GM12878 (cell line): ENCODE measurements at regions not wholly inside any gene's neighbourhood (a gene's known extent, or its start where the extent isn't known, plus 50 kb on each side); places are given as distances from the start of the nearest gene placed in this dataset.

Source experiments
- ATAC-seq: fragments of 200-7000 bp; cut with Tn5 transposase; 3 replicates; pipeline ENCODE4 v1.9.1; 2020; ENCODE audit warnings: mild to moderate bottlenecking, moderate library complexity
- BruUV-seq: library from RNA; stranded (reverse); fragments of 400-500 nt; replicated peaks from 2 replicates; lab custom pipeline; 2021; lab: Mats Ljungman, UMichigan
- CTCF ChIA-PET: fragments of 300-600 bp; sonication (Branson Sonifier 250); formaldehyde crosslinking; extraction: SDS; loops from one replicate; lab custom pipeline; 2021; ENCODE audit warnings: inconsistent platforms; lab: Yijun Ruan, JAX
- POLR2A ChIA-PET: fragments of 350-600 bp; formaldehyde crosslinking; extraction: SDS; loops from one replicate; lab custom pipeline; 2021; ENCODE audit warnings: inconsistent platforms; lab: Charles Lee
- RAD21 ChIA-PET: fragments of 300-600 bp; sonication (Branson Sonifier 250); formaldehyde crosslinking; loops from one replicate; lab custom pipeline; 2023; ENCODE audit warnings: antibody characterized with exemption; ENCODE audit not compliant: unreplicated experiment; lab: Charles Lee
- SMC1A ChIA-PET: fragments of 300-600 bp; sonication (Branson Sonifier 250); formaldehyde crosslinking; loops from one replicate; lab custom pipeline; 2023; ENCODE audit not compliant: unreplicated experiment, uncharacterized antibody; lab: Charles Lee
- DNase-seq: peaks from one replicate; pipeline ENCODE4 v3.0.0-alpha.2; 2011; ENCODE audit warnings: low read depth, low spot score
- FAIRE-seq: peaks from 3 replicates; lab custom pipeline; 2011; peaks lifted over from hg19 to GRCh38; lab: Jason Lieb, UNC
- H2AFZ ChIP-seq: 2 replicates; pipeline ENCODE4 v1.6.0; 2011; ENCODE audit warnings: low read depth, low read length, control low read depth; ENCODE audit not compliant: control insufficient read depth
- H3K27ac ChIP-seq: 2 replicates; pipeline ENCODE4 v1.5.1; 2011; ENCODE audit warnings: control low read depth; ENCODE audit not compliant: control insufficient read depth, insufficient read depth
- H3K27me3 ChIP-seq, 2 experiments: replicated peaks in 1 of 2; 2 replicates each; pipeline versions ENCODE4 v1.6.0 to v1.6.1; 2011; ENCODE audit warnings: low read length in 1 of 2; ENCODE audit not compliant: control insufficient read depth in 2 of 2, insufficient read depth in 2 of 2
- H3K36me3 ChIP-seq, 2 experiments: 2 replicates each; pipeline ENCODE4 v1.5.1; 2011; ENCODE audit warnings: low read length in 1 of 2; ENCODE audit not compliant: control insufficient read depth in 2 of 2, insufficient read depth in 2 of 2
- H3K4me1 ChIP-seq: 2 replicates; pipeline ENCODE4 v1.6.1; 2011; ENCODE audit warnings: mild to moderate bottlenecking, low read length, moderate library complexity, mixed read lengths; ENCODE audit not compliant: control insufficient read depth, insufficient read depth
- H3K4me2 ChIP-seq: 2 replicates; pipeline ENCODE4 v1.6.0; 2011; ENCODE audit warnings: control low read depth; ENCODE audit not compliant: control insufficient read depth, insufficient read depth
- H3K4me3 ChIP-seq: fragments of 200-600 bp; sonication (generic); 2 replicates; pipeline ENCODE4 v1.5.1; 2016
- H3K79me2 ChIP-seq: 2 replicates; pipeline ENCODE4 v1.6.0; 2011; ENCODE audit warnings: low read length; ENCODE audit not compliant: control insufficient read depth, insufficient read depth
- H3K9ac ChIP-seq: 2 replicates; pipeline ENCODE4 v1.8.0; 2011; ENCODE audit warnings: low read length, control low read depth, mixed read lengths; ENCODE audit not compliant: control insufficient read depth, insufficient read depth
- H3K9me3 ChIP-seq: replicated peaks from 3 replicates; pipeline ENCODE4 v1.5.1; 2011; ENCODE audit warnings: mild to moderate bottlenecking, low read length; ENCODE audit not compliant: control insufficient read depth, insufficient read depth
- H4K20me1 ChIP-seq: 2 replicates; pipeline ENCODE4 v1.6.0; 2011; ENCODE audit not compliant: control insufficient read depth, insufficient read depth
- ASH2L ChIP-seq: fragments of 300-600, 200-600 bp; sonication (generic); IDR thresholded peaks from 2 replicates; pipeline ENCODE4 v1.6.1; 2017; ENCODE audit warnings: low read depth, mild to moderate bottlenecking, borderline replicate concordance
- BMI1 ChIP-seq: fragments of 450-650 bp; IDR thresholded peaks from 2 replicates; pipeline ENCODE4 v1.6.1; 2016; ENCODE audit warnings: mild to moderate bottlenecking, moderate library complexity, borderline replicate concordance
- E4F1 ChIP-seq: fragments of 450-650 bp; IDR thresholded peaks from 2 replicates; pipeline ENCODE4 v1.6.1; 2018; ENCODE audit warnings: borderline replicate concordance, mild to moderate bottlenecking; ENCODE audit not compliant: partially characterized antibody
- EZH2 ChIP-seq: IDR thresholded peaks from 2 replicates; pipeline ENCODE4 v1.6.1; 2012; ENCODE audit warnings: low read depth, mild to moderate bottlenecking, control low read depth, inconsistent platforms, low read length, borderline replicate concordance; ENCODE audit not compliant: control insufficient read depth
- HDAC2 ChIP-seq: fragments of 200-600 bp; sonication (generic); IDR thresholded peaks from 2 replicates; pipeline ENCODE4 v1.6.1; 2017
- HDGF ChIP-seq: fragments of 450-650 bp; IDR thresholded peaks from 2 replicates; pipeline ENCODE4 v1.6.1; 2016; ENCODE audit warnings: antibody characterized with exemption
- HSF1 ChIP-seq: fragments of 150-350 bp; IDR thresholded peaks from 2 replicates; pipeline ENCODE4 v1.6.1; 2014; ENCODE audit warnings: mild to moderate bottlenecking, low read depth, low read length
- IKZF2 ChIP-seq, 2 experiments: fragments of 450-650 bp; IDR thresholded peaks; 2 replicates each; pipeline ENCODE4 v1.6.1; 2017; ENCODE audit warnings: mild to moderate bottlenecking in 2 of 2, moderate library complexity in 2 of 2
- LARP7 ChIP-seq: fragments of 450-650 bp; IDR thresholded peaks from 2 replicates; pipeline ENCODE4 v1.6.1; 2017; ENCODE audit warnings: mild to moderate bottlenecking
- MTA2 ChIP-seq: fragments of 450-650 bp; IDR thresholded peaks from 2 replicates; pipeline ENCODE4 v1.6.1; 2016; ENCODE audit warnings: low read depth, mild to moderate bottlenecking, moderate library complexity
- MXI1 ChIP-seq: fragments of 150-350 bp; IDR thresholded peaks from 2 replicates; pipeline ENCODE4 v1.6.1; 2011; ENCODE audit warnings: low read depth, mild to moderate bottlenecking, inconsistent platforms, low read length, improper control_type of control experiment
- NFIC ChIP-seq: IDR thresholded peaks from 2 replicates; pipeline ENCODE4 v1.6.1; 2012; ENCODE audit warnings: low read depth, mild to moderate bottlenecking, inconsistent platforms, low read length, moderate library complexity
- RUNX3 ChIP-seq: IDR thresholded peaks from 2 replicates; pipeline ENCODE4 v1.6.1; 2012; ENCODE audit warnings: low read length, inconsistent platforms
- SMAD5 ChIP-seq: IDR thresholded peaks from 2 replicates; pipeline ENCODE4 v1.6.1; 2016; ENCODE audit warnings: antibody characterized with exemption, low read depth
- SREBF2 ChIP-seq: IDR thresholded peaks from 2 replicates; pipeline ENCODE4 v1.6.1; 2012; ENCODE audit warnings: mild to moderate bottlenecking, low read length
- STAT3 ChIP-seq: IDR thresholded peaks from 2 replicates; pipeline ENCODE4 v1.6.1; 2011; ENCODE audit warnings: low read depth, low read length, improper control_type of control experiment
- TCF7 ChIP-seq: IDR thresholded peaks from 2 replicates; pipeline ENCODE4 v1.6.1; 2014; ENCODE audit warnings: antibody characterized with exemption, borderline replicate concordance
- WRNIP1 ChIP-seq: IDR thresholded peaks from 2 replicates; pipeline ENCODE4 v1.6.1; 2011; ENCODE audit warnings: low read depth, low read length, improper control_type of control experiment, borderline replicate concordance
- WGBS: methylation state at CpG from one replicate; pipeline ENCODE4 v1.1.6; 2016; ENCODE audit warnings: low lambda C conversion rate; ENCODE audit not compliant: insufficient replicate concordance, insufficient coverage; ENCODE audit errors: missing lambda C conversion rate; 5-methylcytosine and 5-hydroxymethylcytosine counted together
- in situ Hi-C: fragments of 300-500 bp; cut with MboI; formaldehyde crosslinking; loops from 9 replicates; pipeline ENCODE4 v1.14.3; 2018; ENCODE audit warnings: mixed read lengths
- intact Hi-C: fragments of 100-400 bp; cut with micrococcal nuclease; formaldehyde crosslinking; loops from one replicate; pipeline ENCODE4 v1.14.2; 2022; ENCODE audit not compliant: unreplicated experiment

GRCh38 chr3:40923651-40924050 is 275.7 kb upstream of the CTNNB1 start:
- POLR2A ChIA-PET: no interaction called here
- intact Hi-C loops: no loop called here
- DNase-seq: no peak
- BruUV-seq: no TSS peak
- Histone ChIP-seq H3K4me1 (no peaks in the 10 kb centered on the region), H3K4me3 (no peak overlapping the region), H3K4me2 (no peak overlapping the region), H3K36me3 (no peaks in the 10 kb centered on the region), H3K9ac (no peak overlapping the region), H3K79me2 (no peaks in the 10 kb centered on the region), H3K27me3 (no peaks in the 10 kb centered on the region), H3K9me3 (no peaks in the 10 kb centered on the region; the same call in 2 of the 3 replicates), H2AFZ (no peak overlapping the region), H4K20me1 (no peaks in the 10 kb centered on the region), H3K27ac (no peak overlapping the region)
- no peak for ATAC-seq
- TF ChIP-seq BMI1 (no peak), STAT3 (no peak), HDAC2 (no peak), HDGF (no peak), EZH2 (no peak), IKZF2 (IDR thresholded peaks at IDR 0.05) (no peak), RUNX3 (no peak), ASH2L (no peak), HSF1 (no peak), SMAD5 (no peak), MTA2 (no peak), TCF7 (no peak), MXI1 (no peak), LARP7 (no peak), SREBF2 (no peak), NFIC (no peak), E4F1 (no peak), WRNIP1 (no peak)
- SMC1A ChIA-PET: no interaction called here
- WGBS: 38% methylated on average over 4 of the region's 4 CpGs
- FAIRE-seq: no peak
- in situ Hi-C loops: no loop called here
- CTCF ChIA-PET: no interaction called here
- RAD21 ChIA-PET: interaction anchor here (0.5 kb wide), 1 partner anchor 1615 kb away, joined by 4 read pairs; no protein-coding TSS in a partner anchor
